ENCODE measurements at regions not wholly inside any gene's neighbourhood (a gene's known extent, or its start where the extent isn't known, plus 50 kb on each side); places are given as distances from the start of the nearest gene placed in this dataset.

DNA sequence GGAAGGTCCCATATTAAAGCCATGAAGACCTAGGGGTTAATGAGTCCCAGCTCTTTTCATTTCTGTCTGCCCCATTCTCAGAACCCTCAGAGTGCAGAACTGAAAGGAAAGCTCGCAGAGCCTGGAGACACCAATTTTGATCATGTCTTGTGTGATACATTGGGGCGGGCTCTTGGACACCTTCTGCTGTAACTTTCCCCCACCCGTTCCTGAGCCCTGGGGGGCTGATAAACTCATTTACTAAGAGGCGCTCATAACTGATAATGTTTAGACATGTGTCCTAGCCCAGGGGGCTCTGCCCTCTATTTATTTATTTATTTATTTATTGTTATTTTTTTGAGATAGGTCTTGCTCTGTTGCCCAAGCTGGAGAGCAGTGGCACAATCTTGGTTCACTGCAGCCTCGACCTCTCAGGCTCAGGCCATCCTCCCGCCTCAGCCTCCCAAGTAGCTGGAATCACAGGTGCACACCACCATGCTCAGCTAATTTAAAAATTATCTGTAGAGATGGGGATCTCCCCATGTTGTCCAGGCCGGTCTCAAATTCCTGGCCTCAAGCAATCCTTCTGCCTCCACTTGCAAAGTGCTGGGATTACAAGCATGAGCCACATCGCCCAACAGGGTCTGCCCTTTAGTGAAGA lies 72.4 kb upstream of the HAAO start:
- TF ChIP-seq, protein P1, sequence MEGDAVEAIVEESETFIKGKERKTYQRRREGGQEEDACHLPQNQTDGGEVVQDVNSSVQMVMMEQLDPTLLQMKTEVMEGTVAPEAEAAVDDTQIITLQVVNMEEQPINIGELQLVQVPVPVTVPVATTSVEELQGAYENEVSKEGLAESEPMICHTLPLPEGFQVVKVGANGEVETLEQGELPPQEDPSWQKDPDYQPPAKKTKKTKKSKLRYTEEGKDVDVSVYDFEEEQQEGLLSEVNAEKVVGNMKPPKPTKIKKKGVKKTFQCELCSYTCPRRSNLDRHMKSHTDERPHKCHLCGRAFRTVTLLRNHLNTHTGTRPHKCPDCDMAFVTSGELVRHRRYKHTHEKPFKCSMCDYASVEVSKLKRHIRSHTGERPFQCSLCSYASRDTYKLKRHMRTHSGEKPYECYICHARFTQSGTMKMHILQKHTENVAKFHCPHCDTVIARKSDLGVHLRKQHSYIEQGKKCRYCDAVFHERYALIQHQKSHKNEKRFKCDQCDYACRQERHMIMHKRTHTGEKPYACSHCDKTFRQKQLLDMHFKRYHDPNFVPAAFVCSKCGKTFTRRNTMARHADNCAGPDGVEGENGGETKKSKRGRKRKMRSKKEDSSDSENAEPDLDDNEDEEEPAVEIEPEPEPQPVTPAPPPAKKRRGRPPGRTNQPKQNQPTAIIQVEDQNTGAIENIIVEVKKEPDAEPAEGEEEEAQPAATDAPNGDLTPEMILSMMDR (IDR thresholded peaks at IDR 0.05; ENCODE audit: low read depth, low read length, missing control alignments), result no peak
- in situ Hi-C loops (cut with HindIII; ENCODE audit: low pct_ligation_motif_present, low sequenced_read_pairs), result no loop called here
- no peak overlapping the region for H3K27ac ChIP-seq
- H3K4me3 ChIP-seq (ENCODE audit: low read depth, low read length), result no peak overlapping the region
- H3K36me3 ChIP-seq (replicated peaks), result no peaks in the 10 kb centered on the region
- H3K27me3 ChIP-seq (replicated peaks), result no peaks in the 10 kb centered on the region
- DNase-seq, result no peak

- Histone ChIP-seq H3K4me3 (ENCODE audit: low read depth, low read length) (no peak overlapping the region), H3K36me3 (replicated peaks) (no peaks in the 10 kb centered on the region), H3K27ac (no peak overlapping the region), H3K27me3 (replicated peaks) (no peaks in the 10 kb centered on the region)
- TF ChIP-seq, protein P1 (IDR thresholded peaks at IDR 0.05; ENCODE audit: low read depth, low read length, missing control alignments), result no peak
- no peak for DNase-seq
- in situ Hi-C loops (cut with HindIII; ENCODE audit: low pct_ligation_motif_present, low sequenced_read_pairs), result no loop called here
Observed at GRCh38 chr2:42864222-42864621, 71.8 kb upstream of the HAAO start.

DNA sequence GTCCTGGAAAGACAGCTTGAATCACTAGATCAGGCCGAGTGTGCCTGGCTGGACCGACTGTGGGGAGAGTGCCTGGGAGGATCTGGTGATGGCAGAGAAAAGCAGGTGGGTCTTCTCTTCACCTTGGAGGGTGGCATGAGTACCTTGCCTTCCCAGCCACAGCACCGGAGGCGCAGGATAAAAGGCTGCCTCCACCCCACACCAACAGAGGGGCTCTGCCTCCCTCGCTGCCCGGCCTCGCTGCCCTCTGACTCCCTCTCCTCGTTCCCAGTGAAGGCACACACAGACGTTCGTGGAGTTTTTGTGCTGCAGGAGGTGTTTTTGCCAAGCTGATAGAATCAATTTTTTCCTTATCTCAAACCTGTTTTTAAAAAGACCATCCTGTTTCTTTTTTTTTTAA lies 71.4 kb upstream of the HAAO start:
- in situ Hi-C loops (cut with HindIII; ENCODE audit: low pct_ligation_motif_present, low sequenced_read_pairs), result no loop called here
- Histone ChIP-seq H3K36me3 (replicated peaks) (no peaks in the 10 kb centered on the region), H3K4me3 (ENCODE audit: low read depth, low read length) (no peak overlapping the region), H3K27me3 (replicated peaks) (no peaks in the 10 kb centered on the region), H3K27ac (no peak overlapping the region)
- no peak for DNase-seq
- TF ChIP-seq, protein P1 (IDR thresholded peaks at IDR 0.05; ENCODE audit: low read depth, low read length, missing control alignments), result no peak

- TF ChIP-seq, protein P1 (IDR thresholded peaks at IDR 0.05; ENCODE audit: low read depth, low read length, missing control alignments), result no peak
- in situ Hi-C loops (cut with HindIII; ENCODE audit: low pct_ligation_motif_present, low sequenced_read_pairs), result no loop called here
- DNase-seq, result no peak
- Histone ChIP-seq H3K36me3 (replicated peaks) (no peaks in the 10 kb centered on the region), H3K27me3 (replicated peaks) (no peaks in the 10 kb centered on the region), H3K4me3 (ENCODE audit: low read depth, low read length) (no peak overlapping the region), H3K27ac (no peak overlapping the region)
Observed at GRCh38 chr2:42863320-42863719, 70.9 kb upstream of the HAAO start.

- TF ChIP-seq, protein P1 (IDR thresholded peaks at IDR 0.05; ENCODE audit: low read depth, low read length, missing control alignments), result no peak
- H3K4me3 ChIP-seq (ENCODE audit: low read depth, low read length), result no peak overlapping the region
- no peak overlapping the region for H3K27ac ChIP-seq
- DNase-seq, result no peak
- in situ Hi-C loops (cut with HindIII; ENCODE audit: low pct_ligation_motif_present, low sequenced_read_pairs), result no loop called here
- no peaks in the 10 kb centered on the region for H3K36me3 ChIP-seq (replicated peaks)
- no peaks in the 10 kb centered on the region for H3K27me3 ChIP-seq (replicated peaks)
Observed at GRCh38 chr2:42862669-42863185, 70.3 kb upstream of the HAAO start.

GRCh38 chr2:42861321-42861720 lies 68.9 kb upstream of the HAAO start:
- no peaks in the 10 kb centered on the region for H3K27me3 ChIP-seq (replicated peaks)
- DNase-seq, result no peak
- TF ChIP-seq, protein P1 (IDR thresholded peaks at IDR 0.05; ENCODE audit: low read depth, low read length, missing control alignments), result no peak
- H3K27ac ChIP-seq, result no peak overlapping the region
- in situ Hi-C loops (cut with HindIII; ENCODE audit: low pct_ligation_motif_present, low sequenced_read_pairs), result no loop called here
- H3K36me3 ChIP-seq (replicated peaks), result no peaks in the 10 kb centered on the region
- no peak overlapping the region for H3K4me3 ChIP-seq (ENCODE audit: low read depth, low read length)
